Lower leg skin (tissue), 4 donors: ENCODE measurements at regions not wholly inside any gene's neighbourhood (a gene's known extent, or its start where the extent isn't known, plus 50 kb on each side); places are given as distances from the start of the nearest gene placed in this dataset.

Experiments used
- DNase-seq, 2 donors: peaks; one replicate each; pipeline ENCODE4 v3.0.0-alpha.2; 2019; ENCODE audit warnings: low spot score in 2 of 2
- H3K4me3 ChIP-seq: fragments of 200-600 bp; sonication (generic); 2 replicates; pipeline ENCODE4 v1.5.1; 2017; ENCODE audit warnings: mild to moderate bottlenecking, low read depth; ENCODE audit not compliant: poor library complexity, severe bottlenecking
- CTCF ChIP-seq, 3 donors: fragments of 450-650 bp; IDR thresholded peaks; one replicate each; pipeline ENCODE4 v1.5.1; 2016; ENCODE audit warnings: antibody characterized with exemption in 3 of 3, mild to moderate bottlenecking in 3 of 3, moderate library complexity in 2 of 3
- POLR2A ChIP-seq, 2 donors: fragments of 450-650 bp; IDR thresholded peaks; one replicate each; pipeline ENCODE4 v1.6.1; 2016 to 2017; ENCODE audit warnings: antibody characterized with exemption in 2 of 2, mild to moderate bottlenecking in 1 of 2, moderate library complexity in 1 of 2
- WGBS, 2 donors: methylation state at CpG; one replicate each; pipeline ENCODE4 v1.1.5; 2018; 5-methylcytosine and 5-hydroxymethylcytosine counted together
- intact Hi-C: fragments of 100-400 bp; cut with DNase I; formaldehyde crosslinking; loops from one replicate; pipeline ENCODE4 v1.15.0; 2023; ENCODE audit warnings: low total_unique reads

GRCh38 chr6:128743974-128744765 is 138.8 kb upstream of the LAMA2 start:
- TF ChIP-seq CTCF (IDR thresholded peaks at IDR 0.05): no peak
- no peak for TF ChIP-seq POLR2A (IDR thresholded peaks at IDR 0.05)
- no peak overlapping the region for H3K4me3 ChIP-seq
- no peak for DNase-seq
- intact Hi-C loops: no loop called here
- 52 to 56% methylated on average over 5 of the region's 5 CpGs for WGBS, 2 donors

GRCh38 chr6:128742900-128743299 is 140.0 kb upstream of the LAMA2 start:
- no peak overlapping the region for H3K4me3 ChIP-seq
- TF ChIP-seq CTCF (IDR thresholded peaks at IDR 0.05): no peak
- TF ChIP-seq POLR2A (IDR thresholded peaks at IDR 0.05): no peak
- WGBS, 2 donors: 92 to 94% methylated on average over 10 of the region's 10 CpGs
- intact Hi-C loops: no loop called here
- DNase-seq: no peak

- WGBS, 2 donors: 95% methylated on average over 1 of the region's 1 CpG
- no peak overlapping the region for H3K4me3 ChIP-seq
- intact Hi-C loops: no loop called here
- TF ChIP-seq POLR2A (IDR thresholded peaks at IDR 0.05) (no peak), CTCF (IDR thresholded peaks at IDR 0.05) (no peak)
- DNase-seq: no peak
Measured at GRCh38 chr6:128740951-128741350, 142.0 kb upstream of the LAMA2 start.

- intact Hi-C loops: no loop called here
- WGBS, 2 donors: 65 to 69% methylated on average over 2 of the region's 2 CpGs
- DNase-seq: no peak
Measured at GRCh38 chr6:128739112-128739511, 143.8 kb upstream of the LAMA2 start.

GRCh38 chr6:128738112-128738511 is 144.8 kb upstream of the LAMA2 start:
- 78 to 81% methylated on average over 3 of the region's 3 CpGs for WGBS, 2 donors
- H3K4me3 ChIP-seq: no peak overlapping the region
- TF ChIP-seq CTCF (IDR thresholded peaks at IDR 0.05): no peak
- no peak for TF ChIP-seq POLR2A (IDR thresholded peaks at IDR 0.05)
- intact Hi-C loops: no loop called here
- DNase-seq: no peak

More at GRCh38 chr6:128739112-128739511, 143.8 kb upstream of the LAMA2 start:
- TF ChIP-seq POLR2A (IDR thresholded peaks at IDR 0.05) (no peak), CTCF (IDR thresholded peaks at IDR 0.05) (no peak)
- H3K4me3 ChIP-seq: no peak overlapping the region

- TF ChIP-seq CTCF (IDR thresholded peaks at IDR 0.05): no peak
- no peak overlapping the region for H3K4me3 ChIP-seq
- intact Hi-C loops: no loop called here
- no peak for DNase-seq
Measured at GRCh38 chr6:128736780-128737179, 146.2 kb upstream of the LAMA2 start.
